ENCODE measurements at regions not wholly inside any gene's neighbourhood (a gene's known extent, or its start where the extent isn't known, plus 50 kb on each side); places are given as distances from the start of the nearest gene placed in this dataset.

DNA sequence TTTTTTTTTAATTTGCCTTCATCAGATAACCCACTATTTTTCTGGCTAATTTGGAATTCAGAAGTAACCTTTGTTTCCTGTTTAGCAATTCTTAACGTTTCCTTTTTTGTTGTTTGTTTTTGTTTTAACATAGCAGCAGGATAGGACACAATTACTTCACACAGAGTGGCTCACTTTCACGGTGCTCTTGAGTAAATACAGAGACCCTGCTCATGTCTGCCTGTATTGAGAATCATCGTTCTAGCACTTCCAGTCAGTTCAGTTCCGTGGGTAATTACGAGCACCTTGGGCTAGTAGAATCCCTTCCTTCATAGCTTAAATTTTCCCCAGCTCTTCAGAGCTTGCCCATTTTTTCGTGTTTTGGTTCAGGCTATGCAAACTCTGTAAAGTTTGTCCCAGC, 1225.4 kb upstream of the LRRTM1 start:
- Histone ChIP-seq H4K20me1 (ENCODE audit: insufficient read depth, low read length) (no peaks in the 10 kb centered on the region), H3F3A (ENCODE audit: insufficient read depth, low read length) (no peaks in the 10 kb centered on the region), H3K9ac (ENCODE audit: low read length) (no peak overlapping the region), H3K79me2 (ENCODE audit: insufficient read depth, low read length) (no peaks in the 10 kb centered on the region), H3K27me3 (ENCODE audit: insufficient read depth, low read length) (no peaks in the 10 kb centered on the region), H2AFZ (ENCODE audit: low read length) (no peak overlapping the region), H3K4me2 (ENCODE audit: low read length) (no peak overlapping the region), H3K9me3 (ENCODE audit: low read length) (no peaks in the 10 kb centered on the region), H3K27ac (ENCODE audit: low read depth, low read length, poor library complexity, severe bottlenecking) (no peak overlapping the region), H3K4me1 (ENCODE audit: insufficient read depth, low read length, severe bottlenecking) (no peaks in the 10 kb centered on the region), H3K9me2 (ENCODE audit: low read depth, low read length) (no peaks in the 10 kb centered on the region), H3K36me3 (ENCODE audit: insufficient read depth, low read length) (no peaks in the 10 kb centered on the region), H3K4me3 (ENCODE audit: low read depth, low read length, poor library complexity, severe bottlenecking) (no peak overlapping the region)
- TF ChIP-seq EZH2 (IDR thresholded peaks at IDR 0.05; ENCODE audit: borderline replicate concordance, low read length), result no peak
- TF ChIP-seq, protein P1, sequence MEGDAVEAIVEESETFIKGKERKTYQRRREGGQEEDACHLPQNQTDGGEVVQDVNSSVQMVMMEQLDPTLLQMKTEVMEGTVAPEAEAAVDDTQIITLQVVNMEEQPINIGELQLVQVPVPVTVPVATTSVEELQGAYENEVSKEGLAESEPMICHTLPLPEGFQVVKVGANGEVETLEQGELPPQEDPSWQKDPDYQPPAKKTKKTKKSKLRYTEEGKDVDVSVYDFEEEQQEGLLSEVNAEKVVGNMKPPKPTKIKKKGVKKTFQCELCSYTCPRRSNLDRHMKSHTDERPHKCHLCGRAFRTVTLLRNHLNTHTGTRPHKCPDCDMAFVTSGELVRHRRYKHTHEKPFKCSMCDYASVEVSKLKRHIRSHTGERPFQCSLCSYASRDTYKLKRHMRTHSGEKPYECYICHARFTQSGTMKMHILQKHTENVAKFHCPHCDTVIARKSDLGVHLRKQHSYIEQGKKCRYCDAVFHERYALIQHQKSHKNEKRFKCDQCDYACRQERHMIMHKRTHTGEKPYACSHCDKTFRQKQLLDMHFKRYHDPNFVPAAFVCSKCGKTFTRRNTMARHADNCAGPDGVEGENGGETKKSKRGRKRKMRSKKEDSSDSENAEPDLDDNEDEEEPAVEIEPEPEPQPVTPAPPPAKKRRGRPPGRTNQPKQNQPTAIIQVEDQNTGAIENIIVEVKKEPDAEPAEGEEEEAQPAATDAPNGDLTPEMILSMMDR (IDR thresholded peaks at IDR 0.05; ENCODE audit: low read length), result no peak

DNA sequence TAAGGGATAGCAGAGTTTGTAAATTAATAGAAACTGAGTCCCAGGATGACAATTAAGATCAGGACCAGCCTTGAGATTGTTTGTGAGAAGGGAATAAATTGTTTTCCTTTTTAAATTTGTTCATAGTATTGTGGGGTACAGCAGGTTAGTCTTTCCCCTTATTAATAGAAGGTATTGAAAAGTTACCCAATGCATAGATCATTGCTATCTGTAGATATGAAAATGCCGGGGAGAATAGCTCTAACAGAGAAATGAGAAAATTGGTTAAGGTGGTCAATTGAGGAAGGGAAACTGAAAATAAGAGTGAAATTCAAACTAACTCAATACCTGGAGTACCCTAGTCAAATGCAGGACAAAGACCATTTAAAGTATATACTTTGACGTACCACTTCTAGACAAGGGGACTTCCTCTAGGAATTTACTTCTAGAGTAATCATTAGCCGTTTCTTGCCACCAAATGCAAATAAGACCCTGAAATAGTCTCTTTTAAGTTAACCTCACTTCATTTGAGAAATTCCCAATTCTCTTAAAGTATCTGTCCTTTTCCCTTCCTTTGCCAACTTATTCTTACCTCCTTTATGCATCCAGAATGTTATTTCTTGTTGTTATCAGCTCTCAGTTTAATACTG, 1224.4 kb upstream of the LRRTM1 start:
- no peak overlapping the region for H3K4me2 ChIP-seq (ENCODE audit: low read length)
- H3K27me3 ChIP-seq (ENCODE audit: insufficient read depth, low read length), result no peaks in the 10 kb centered on the region
- no peak overlapping the region for H3K27ac ChIP-seq (ENCODE audit: low read depth, low read length, poor library complexity, severe bottlenecking)
- H3F3A ChIP-seq (ENCODE audit: insufficient read depth, low read length), result no peaks in the 10 kb centered on the region
- TF ChIP-seq, protein P1 (IDR thresholded peaks at IDR 0.05; ENCODE audit: low read length), result no peak
- TF ChIP-seq EZH2 (IDR thresholded peaks at IDR 0.05; ENCODE audit: borderline replicate concordance, low read length), result no peak
- no peaks in the 10 kb centered on the region for H3K9me2 ChIP-seq (ENCODE audit: low read depth, low read length)
- H3K36me3 ChIP-seq (ENCODE audit: insufficient read depth, low read length), result no peaks in the 10 kb centered on the region
- no peaks in the 10 kb centered on the region for H3K79me2 ChIP-seq (ENCODE audit: insufficient read depth, low read length)
- H4K20me1 ChIP-seq (ENCODE audit: insufficient read depth, low read length), result no peaks in the 10 kb centered on the region
- H3K9me3 ChIP-seq (ENCODE audit: low read length), result no peaks in the 10 kb centered on the region
- H3K9ac ChIP-seq (ENCODE audit: low read length), result no peak overlapping the region
- H2AFZ ChIP-seq (ENCODE audit: low read length), result no peak overlapping the region
- no peaks in the 10 kb centered on the region for H3K4me1 ChIP-seq (ENCODE audit: insufficient read depth, low read length, severe bottlenecking)
- H3K4me3 ChIP-seq (ENCODE audit: low read depth, low read length, poor library complexity, severe bottlenecking), result no peak overlapping the region

DNA sequence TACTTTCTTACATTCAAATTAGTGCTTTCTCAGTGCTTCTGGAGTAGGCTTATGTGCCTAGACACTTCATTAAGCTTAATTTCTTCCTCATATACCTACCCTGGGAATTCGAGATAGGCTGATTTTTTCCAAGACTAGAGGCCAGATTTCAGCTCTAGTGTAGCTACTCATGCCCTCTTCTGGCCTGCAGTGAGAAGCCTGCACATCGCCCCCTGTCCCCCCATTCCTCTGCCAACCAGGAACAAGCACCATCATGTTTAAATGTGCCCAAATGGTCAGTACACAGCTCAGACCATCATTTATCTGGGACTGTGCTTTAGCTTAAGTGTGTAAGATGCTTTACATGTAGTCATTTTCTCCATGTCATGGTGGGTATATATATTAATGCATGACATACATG, 1218.8 kb upstream of the LRRTM1 start:
- Histone ChIP-seq H3K9me3 (ENCODE audit: low read length) (no peaks in the 10 kb centered on the region), H3F3A (ENCODE audit: insufficient read depth, low read length) (no peaks in the 10 kb centered on the region), H3K9me2 (ENCODE audit: low read depth, low read length) (no peaks in the 10 kb centered on the region), H3K4me1 (ENCODE audit: insufficient read depth, low read length, severe bottlenecking) (no peaks in the 10 kb centered on the region), H3K36me3 (ENCODE audit: insufficient read depth, low read length) (no peaks in the 10 kb centered on the region), H3K4me3 (ENCODE audit: low read depth, low read length, poor library complexity, severe bottlenecking) (no peak overlapping the region), H3K4me2 (ENCODE audit: low read length) (no peak overlapping the region), H2AFZ (ENCODE audit: low read length) (no peak overlapping the region), H3K79me2 (ENCODE audit: insufficient read depth, low read length) (no peaks in the 10 kb centered on the region), H3K27ac (ENCODE audit: low read depth, low read length, poor library complexity, severe bottlenecking) (no peak overlapping the region), H3K27me3 (ENCODE audit: insufficient read depth, low read length) (no peaks in the 10 kb centered on the region), H3K9ac (ENCODE audit: low read length) (no peak overlapping the region), H4K20me1 (ENCODE audit: insufficient read depth, low read length) (no peaks in the 10 kb centered on the region)
- TF ChIP-seq, protein P1 (IDR thresholded peaks at IDR 0.05; ENCODE audit: low read length), result no peak
- TF ChIP-seq EZH2 (IDR thresholded peaks at IDR 0.05; ENCODE audit: borderline replicate concordance, low read length), result no peak
